Thymus (tissue), 11 donors: ENCODE measurements at regions not wholly inside any gene's neighbourhood (a gene's known extent, or its start where the extent isn't known, plus 50 kb on each side); places are given as distances from the start of the nearest gene placed in this dataset.
"Not testable (repeated sequence)": the region's sequence is repeated elsewhere in the genome, so short reads cannot be mapped to it uniquely, and the experiment has no call there.

ENCODE experiments used
- DNase-seq, 9 donors: peaks; one replicate each; pipeline ENCODE4 v3.0.0-alpha.2; 2013; ENCODE audit warnings: low spot score in 9 of 9, low read depth in 6 of 9, missing footprints in 1 of 9
- H3K27ac ChIP-seq, 2 donors: one replicate each; pipeline ENCODE4 v1.5.1; 2013; ENCODE audit warnings: control low read depth in 1 of 2, low read depth in 1 of 2, low read length in 1 of 2, mild to moderate bottlenecking in 1 of 2, moderate library complexity in 1 of 2
- H3K27me3 ChIP-seq, 2 donors: one replicate each; pipeline ENCODE4 v1.5.1; 2013; ENCODE audit warnings: low read length in 1 of 2; ENCODE audit not compliant: control insufficient read depth in 2 of 2, insufficient read depth in 1 of 2
- H3K36me3 ChIP-seq, 2 donors: one replicate each; pipeline ENCODE4 v1.5.1; 2013; ENCODE audit warnings: low read length in 1 of 2, mild to moderate bottlenecking in 1 of 2, moderate library complexity in 1 of 2; ENCODE audit not compliant: control insufficient read depth in 2 of 2, insufficient read depth in 2 of 2
- H3K4me1 ChIP-seq, 2 donors: one replicate each; pipeline ENCODE4 v1.5.1; 2013; ENCODE audit warnings: low read length in 2 of 2; ENCODE audit not compliant: control insufficient read depth in 2 of 2, insufficient read depth in 2 of 2
- H3K4me3 ChIP-seq, 2 donors: one replicate each; pipeline ENCODE4 v1.5.1; 2013; ENCODE audit warnings: low read length in 2 of 2, control low read depth in 1 of 2, mild to moderate bottlenecking in 1 of 2
- H3K9me3 ChIP-seq, 2 donors: one replicate each; pipeline ENCODE4 v1.5.1; 2013; ENCODE audit warnings: low read length in 1 of 2, mild to moderate bottlenecking in 1 of 2; ENCODE audit not compliant: control insufficient read depth in 2 of 2, insufficient read depth in 1 of 2
- WGBS: extraction: QIAGEN DNeasy Blood & Tissue Kit; methylation state at CpG from one replicate; pipeline ENCODE4 v1.1.7; 2013; 5-methylcytosine and 5-hydroxymethylcytosine counted together
- donor health status: healthy.

DNA sequence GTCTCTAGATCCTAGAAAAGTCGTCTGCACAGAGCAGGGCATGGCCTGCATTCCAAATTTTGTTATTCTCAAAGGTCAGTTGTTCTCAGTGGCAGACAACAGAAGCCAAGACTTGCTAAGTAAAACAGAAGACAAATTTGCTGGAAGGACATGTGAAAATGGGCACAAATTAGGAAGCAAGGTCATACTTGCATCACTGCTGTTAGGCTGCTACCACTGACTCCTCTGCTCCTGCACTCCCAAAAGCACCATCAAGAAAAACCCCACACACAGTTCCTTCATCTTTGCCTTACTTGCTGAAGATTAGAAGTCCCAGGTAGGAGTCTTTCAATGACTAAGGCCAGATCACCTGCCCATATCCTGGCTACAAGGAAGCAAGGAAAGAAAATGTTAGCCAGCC, 69.9 kb upstream of the ATP2C1 start:
- Histone ChIP-seq H3K4me1 (no peaks in the 10 kb centered on the region), H3K27ac (no peak overlapping the region), H3K36me3 (no peaks in the 10 kb centered on the region), H3K9me3 (no peaks in the 10 kb centered on the region), H3K27me3 (no peaks in the 10 kb centered on the region), H3K4me3 (no peak overlapping the region)
- 89% methylated on average over 1 of the region's 1 CpG for WGBS
- DNase-seq: no peak

DNA sequence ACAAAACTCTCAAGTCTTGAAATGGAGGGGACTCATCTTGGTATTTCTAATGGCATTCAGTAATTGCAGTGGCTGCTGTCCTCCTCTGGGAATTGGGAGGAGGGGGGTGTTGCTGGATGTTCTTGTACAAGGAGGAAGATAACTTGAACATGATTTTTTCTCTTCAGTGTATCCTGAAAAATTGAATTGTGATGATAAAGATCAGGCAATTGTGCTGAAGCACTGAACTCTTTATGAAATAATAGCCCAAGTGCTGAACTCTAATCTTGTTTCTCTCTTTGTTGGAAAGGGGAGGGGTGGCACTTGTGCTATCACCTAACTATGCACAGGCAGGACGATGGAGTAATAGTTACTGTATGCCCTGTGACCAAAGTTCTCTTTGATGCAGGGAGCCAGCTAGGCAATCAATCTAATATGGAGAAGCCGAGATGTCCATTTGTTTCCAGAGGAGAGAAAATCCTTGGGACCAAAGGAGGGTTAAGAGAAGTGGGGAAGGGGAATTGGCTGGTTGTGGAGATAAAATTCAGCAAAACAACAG, 68.1 kb upstream of the ATP2C1 start:
- Histone ChIP-seq H3K4me1 (no peaks in the 10 kb centered on the region), H3K27me3 (no peaks in the 10 kb centered on the region), H3K36me3 (no peaks in the 10 kb centered on the region), H3K9me3 (no peaks in the 10 kb centered on the region), H3K4me3 (no peak overlapping the region), H3K27ac (no peak overlapping the region)
- 96% methylated on average over 2 of the region's 2 CpGs for WGBS
- no peak for DNase-seq

DNA sequence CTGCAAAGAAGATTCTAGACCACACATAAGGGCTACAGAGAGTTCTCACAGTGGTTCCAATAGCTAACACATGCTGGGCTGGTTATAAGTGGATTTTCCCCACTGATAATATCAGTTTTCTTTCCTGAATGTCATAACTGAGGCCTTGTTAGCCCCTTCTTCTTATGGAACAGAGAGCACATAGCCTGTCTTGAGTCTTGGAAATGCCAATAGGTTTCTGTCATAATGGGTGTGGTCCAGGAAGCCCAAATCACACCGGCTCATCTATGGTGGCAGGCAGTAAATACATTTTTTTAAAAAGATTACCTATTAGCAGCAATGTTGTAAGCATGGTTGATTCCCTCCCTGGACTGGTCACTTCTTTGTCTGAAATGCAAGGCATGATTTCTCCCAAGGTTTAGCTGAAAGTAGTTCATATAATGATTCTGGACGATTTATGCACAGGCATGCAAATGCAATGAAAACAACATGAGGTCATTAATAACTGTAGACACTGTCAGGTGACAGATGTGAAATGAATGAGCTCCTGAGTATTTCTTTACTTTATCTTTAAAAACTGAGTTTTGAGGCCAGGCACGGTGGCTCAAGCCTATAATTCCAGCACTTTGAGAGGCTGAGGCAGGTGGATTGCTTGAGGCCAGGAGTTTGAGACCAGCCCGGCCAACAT, 67.2 kb upstream of the ATP2C1 start:
- Histone ChIP-seq H3K27ac (no peak overlapping the region), H3K4me1 (no peaks in the 10 kb centered on the region), H3K36me3 (no peaks in the 10 kb centered on the region), H3K4me3 (no peak overlapping the region), H3K9me3 (no peaks in the 10 kb centered on the region), H3K27me3 (no peaks in the 10 kb centered on the region)
- 97% methylated on average over 4 of the region's 4 CpGs for WGBS
- DNase-seq: no peak

DNA sequence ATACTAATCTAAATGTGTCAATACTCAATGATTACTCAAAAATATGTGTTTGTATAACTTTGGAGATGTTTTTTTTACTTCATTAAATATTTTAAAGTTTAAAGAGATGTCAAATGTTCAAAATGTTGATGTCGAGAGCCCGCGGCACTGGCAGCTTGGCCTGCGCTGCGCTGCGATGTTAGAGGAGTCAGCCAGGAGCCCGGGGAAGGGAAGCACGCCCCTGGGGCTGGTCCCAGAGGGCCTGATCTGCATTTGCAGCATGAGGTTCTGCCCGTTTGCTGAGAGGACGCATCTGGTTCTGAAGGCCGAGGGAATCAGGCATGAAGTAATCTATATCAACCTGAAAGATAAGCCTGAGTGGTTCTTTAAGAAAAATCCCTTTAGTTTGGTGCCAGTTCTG, 66.4 kb upstream of the ATP2C1 start:
- Histone ChIP-seq H3K4me1 (no peaks in the 10 kb centered on the region), H3K4me3 (no peak overlapping the region), H3K9me3 (no peaks in the 10 kb centered on the region), H3K36me3 (no peaks in the 10 kb centered on the region), H3K27ac (no peak overlapping the region), H3K27me3 (no peaks in the 10 kb centered on the region)
- DNase-seq: no peak
- 97% methylated on average over 11 of the region's 11 CpGs for WGBS

DNA sequence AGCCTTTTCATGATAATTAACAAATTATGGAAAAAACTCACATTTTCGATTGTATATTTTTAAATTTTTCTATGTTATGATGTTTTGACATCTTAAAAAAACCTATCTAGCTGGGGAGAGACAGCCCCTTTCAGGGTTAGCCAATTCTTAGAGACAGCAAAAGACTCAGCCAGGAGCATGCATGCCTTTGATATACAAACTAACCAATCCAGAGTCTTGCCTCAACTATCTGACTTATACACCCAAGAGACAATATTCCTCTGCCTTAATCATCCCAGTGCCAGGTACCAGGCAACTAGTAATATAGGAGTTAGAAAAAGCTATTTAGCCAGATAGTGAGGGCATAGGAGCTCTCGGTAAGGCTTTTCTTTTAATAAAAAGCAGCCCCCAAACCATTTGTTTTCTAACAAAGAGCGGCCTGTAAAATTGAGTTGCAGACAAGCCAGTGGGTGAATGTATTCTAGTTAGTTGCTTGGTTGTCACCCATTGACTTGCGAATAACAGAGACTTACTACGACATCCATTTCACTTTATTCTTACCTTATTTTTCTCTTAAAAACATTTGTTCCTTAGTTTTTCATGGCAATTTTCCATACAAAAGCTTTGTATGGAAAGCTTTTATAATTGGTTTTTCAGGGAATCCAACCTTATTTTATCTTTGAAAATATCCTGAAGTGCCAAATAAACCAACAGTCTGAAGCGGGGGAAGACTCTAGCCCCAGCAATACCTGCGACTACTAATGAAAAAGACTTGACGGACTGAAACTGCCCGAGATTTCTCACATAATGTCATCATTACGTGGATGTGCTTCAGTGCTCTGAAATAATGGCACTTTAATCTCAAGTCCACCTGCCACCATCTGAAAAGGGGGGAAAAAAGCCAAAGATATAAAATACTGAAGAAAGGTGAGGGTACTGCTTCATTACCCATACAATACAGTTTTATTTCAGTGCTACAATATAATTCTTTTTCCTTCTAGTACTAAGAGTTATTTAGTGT, 64.6 kb upstream of the ATP2C1 start:
- no peaks in the 10 kb centered on the region for H3K36me3 ChIP-seq
- H3K27ac ChIP-seq: no peak overlapping the region
- H3K4me3 ChIP-seq: no peak overlapping the region
- 98% methylated on average over 10 of the region's 10 CpGs for WGBS
- no peaks in the 10 kb centered on the region for H3K4me1 ChIP-seq
- no peaks in the 10 kb centered on the region for H3K27me3 ChIP-seq
- no peaks in the 10 kb centered on the region for H3K9me3 ChIP-seq
- DNase-seq: no peak

DNA sequence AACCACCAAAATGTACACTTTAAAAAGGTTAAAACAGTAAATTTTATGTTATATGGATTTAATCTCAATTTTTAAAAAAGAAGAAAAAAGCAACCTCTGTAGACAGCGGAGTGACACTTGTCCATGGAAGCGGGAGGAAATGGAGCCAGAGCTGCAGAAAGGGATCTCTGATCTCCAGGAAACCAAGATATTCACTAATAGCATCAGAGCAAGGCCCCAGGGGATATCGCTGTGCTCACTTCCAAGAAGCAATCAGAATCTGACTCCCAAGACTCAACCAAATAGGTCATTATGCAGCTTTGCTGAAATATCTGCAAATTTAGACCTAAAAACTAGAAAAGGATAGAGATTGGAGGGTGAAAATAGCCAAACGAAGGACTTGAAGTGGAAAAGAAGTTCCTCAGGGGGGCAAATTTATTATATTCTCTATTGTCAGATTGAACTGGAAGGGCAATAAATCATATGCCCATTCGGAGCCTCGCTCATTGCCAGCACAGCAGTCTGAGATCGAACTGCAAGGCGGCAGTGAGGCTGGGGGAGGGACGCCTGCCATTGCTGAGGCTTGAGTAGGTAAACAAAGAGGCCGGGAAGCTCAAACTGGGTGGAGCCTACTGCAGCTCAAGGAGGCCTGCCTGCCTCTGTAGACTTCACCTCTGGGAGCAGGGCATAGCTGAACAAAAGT, 62.0 kb upstream of the ATP2C1 start:
- Histone ChIP-seq H3K4me1 (no peaks in the 10 kb centered on the region), H3K36me3 (no peaks in the 10 kb centered on the region), H3K27me3 (no peaks in the 10 kb centered on the region), H3K4me3 (no peak overlapping the region), H3K9me3 (no peaks in the 10 kb centered on the region), H3K27ac (no peak overlapping the region)
- no peak for DNase-seq
- 94% methylated on average over 10 of the region's 10 CpGs for WGBS

DNA sequence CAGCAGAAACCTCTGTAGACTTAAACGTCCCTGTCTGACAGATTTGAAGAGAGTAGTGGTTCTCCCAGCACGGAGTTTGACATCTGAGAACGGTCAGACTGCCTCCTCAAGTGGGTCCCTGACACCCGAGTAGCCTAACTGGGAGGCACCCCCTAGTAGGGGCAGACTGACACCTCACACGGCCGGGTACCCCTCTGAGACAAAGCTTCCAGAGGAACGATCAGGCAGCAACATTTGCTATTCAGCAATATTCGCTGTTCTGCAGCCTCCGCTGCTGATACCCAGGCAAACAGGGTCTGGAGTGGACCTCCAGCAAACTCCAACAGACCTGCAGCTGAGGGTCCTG, 61.5 kb upstream of the ATP2C1 start:
- WGBS: 80% methylated on average over 7 of the region's 9 CpGs
- H3K36me3 ChIP-seq, H3K27me3 ChIP-seq, H3K4me1 ChIP-seq, H3K27ac ChIP-seq, H3K4me3 ChIP-seq, DNase-seq, H3K9me3 ChIP-seq: not testable (repeated sequence)

DNA sequence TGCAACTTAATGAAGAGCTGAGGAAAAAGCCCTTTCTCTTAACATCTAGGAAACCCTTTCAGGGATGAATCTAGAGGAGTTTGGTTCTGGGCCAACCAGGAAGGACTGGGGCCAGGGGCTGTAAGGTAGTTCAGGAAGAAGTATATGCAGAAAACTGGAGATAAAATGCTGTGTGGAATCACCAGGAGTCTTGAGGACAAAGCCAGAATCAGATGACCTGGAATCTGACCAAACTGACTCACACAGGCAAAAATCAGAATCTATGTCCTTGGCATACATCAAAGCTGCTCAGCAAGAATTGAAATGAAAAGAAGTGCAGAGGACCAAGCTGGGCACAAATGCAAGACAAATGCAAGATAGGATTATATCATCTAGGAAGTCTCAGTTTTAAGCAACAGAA, 59.4 kb upstream of the ATP2C1 start:
- no peaks in the 10 kb centered on the region for H3K36me3 ChIP-seq
- peaks cover 7% of the 10 kb centered on the region in 2 donors for H3K4me1 ChIP-seq
- no peaks in the 10 kb centered on the region for H3K27me3 ChIP-seq
- H3K9me3 ChIP-seq: no peaks in the 10 kb centered on the region
- H3K4me3 ChIP-seq: no peak overlapping the region
- DNase-seq: no peak
- H3K27ac ChIP-seq: no peak overlapping the region

DNA sequence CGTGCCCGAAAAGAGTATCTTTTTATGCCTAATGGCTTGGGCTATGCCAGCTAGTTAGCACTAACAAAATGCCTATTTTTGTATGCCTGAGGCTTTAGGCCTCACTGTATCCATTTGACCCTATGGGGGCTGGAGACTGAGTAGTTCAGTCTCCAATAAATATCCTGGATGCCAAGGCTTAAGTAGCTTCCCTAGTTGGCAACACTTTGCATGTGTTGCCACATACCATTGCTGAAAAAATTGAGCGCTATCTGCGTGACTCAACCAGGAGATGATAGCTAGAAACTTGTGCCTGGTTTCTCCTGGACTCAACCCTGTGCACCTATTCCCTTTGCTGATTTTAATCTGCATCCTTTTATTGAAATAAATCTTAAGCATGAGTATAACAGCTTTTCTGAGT, 58.4 kb upstream of the ATP2C1 start:
- H3K27ac ChIP-seq: no peak overlapping the region
- WGBS: 97% methylated on average over 4 of the region's 4 CpGs
- DNase-seq: no peak
- H3K4me1 ChIP-seq: peaks cover 13 to 14% of the 10 kb centered on the region in 2 donors
- H3K27me3 ChIP-seq: no peaks in the 10 kb centered on the region
- no peak overlapping the region for H3K4me3 ChIP-seq
- no peaks in the 10 kb centered on the region for H3K9me3 ChIP-seq
- H3K36me3 ChIP-seq: no peaks in the 10 kb centered on the region
